Nephron progenitor cell (in vitro differentiated cells): ENCODE measurements at regions not wholly inside any gene's neighbourhood (a gene's known extent, or its start where the extent isn't known, plus 50 kb on each side); places are given as distances from the start of the nearest gene placed in this dataset.

ENCODE experiments used
- DNase-seq: peaks from one replicate; pipeline ENCODE4 v3.0.0; 2021
- H3K27ac Mint-ChIP-seq: 2 replicates; pipeline ENCODE4 v1.8.0; 2021; ENCODE audit warnings: mild to moderate bottlenecking, moderate library complexity, mixed read lengths
- H3K27me3 Mint-ChIP-seq: 2 replicates; pipeline ENCODE4 v1.8.0; 2021; ENCODE audit warnings: mild to moderate bottlenecking, low read depth, mixed read lengths; ENCODE audit not compliant: poor library complexity
- H3K36me3 Mint-ChIP-seq: 2 replicates; pipeline ENCODE4 v1.8.0; 2021; ENCODE audit warnings: low read depth, mixed read lengths
- H3K4me1 Mint-ChIP-seq: 2 replicates; pipeline ENCODE4 v1.8.0; 2021; ENCODE audit warnings: mixed read lengths
- H3K4me3 Mint-ChIP-seq: 2 replicates; pipeline ENCODE4 v1.8.0; 2021; ENCODE audit warnings: mild to moderate bottlenecking, moderate library complexity, mixed read lengths
- H3K9me3 Mint-ChIP-seq: 2 replicates; pipeline ENCODE4 v1.8.0; 2021; ENCODE audit warnings: mild to moderate bottlenecking, moderate library complexity, mixed read lengths
- CTCF ChIP-seq: fragments of 200-600 bp; sonication (generic); IDR thresholded peaks from 2 replicates; pipeline ENCODE4 v1.5.0; 2021; ENCODE audit warnings: antibody characterized with exemption

DNA sequence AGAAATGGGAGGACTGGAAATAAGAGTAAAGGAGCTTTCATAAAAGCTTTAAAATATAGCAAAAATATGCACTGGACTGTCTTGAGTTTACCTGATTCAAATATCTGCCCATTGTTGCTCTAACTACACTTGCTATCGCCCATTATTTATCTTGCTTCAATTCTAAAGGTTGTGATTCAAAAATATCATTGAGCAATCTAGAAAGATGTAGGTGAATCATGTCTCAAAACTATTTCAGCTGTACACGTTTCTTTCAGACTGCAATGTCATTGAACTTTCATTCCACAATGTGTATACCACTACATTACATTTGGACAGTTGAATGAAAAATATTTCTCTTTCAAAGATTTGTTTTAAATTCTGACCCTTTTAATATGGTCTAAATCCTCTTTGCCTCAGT is 545.6 kb downstream of the BMP2 start:
- Mint-ChIP-seq H3K4me1 (no peaks in the 10 kb centered on the region), H3K4me3 (no peak overlapping the region), H3K9me3 (no peaks in the 10 kb centered on the region), H3K27ac (no peak overlapping the region), H3K36me3 (no peaks in the 10 kb centered on the region), H3K27me3 (peaks cover 4% of the 10 kb centered on the region)
- TF ChIP-seq CTCF, result no peak
- DNase-seq, result no peak

DNA sequence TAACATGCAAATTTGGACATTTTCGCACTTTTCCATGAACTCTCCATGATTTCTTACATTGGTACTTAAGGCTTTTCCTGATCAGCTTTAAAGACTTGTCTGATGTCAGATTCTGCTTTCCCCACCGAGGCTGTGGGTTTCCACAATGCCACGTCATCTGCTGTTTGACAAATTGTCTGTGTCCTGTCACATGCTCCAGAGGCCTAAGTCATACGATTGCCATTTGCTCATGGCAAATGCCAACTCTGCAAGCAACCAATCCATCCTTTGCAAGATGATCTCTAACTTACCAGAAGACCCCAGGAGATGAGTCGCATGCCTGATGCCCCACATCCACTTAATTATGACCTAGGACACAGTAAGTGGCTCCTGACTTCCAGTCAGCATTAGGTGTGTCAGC is 556.5 kb downstream of the BMP2 start:
- peaks cover 23% of the 10 kb centered on the region for H3K9me3 Mint-ChIP-seq
- no peak overlapping the region for H3K4me3 Mint-ChIP-seq
- no peaks in the 10 kb centered on the region for H3K4me1 Mint-ChIP-seq
- DNase-seq, result no peak
- peaks cover 4% of the 10 kb centered on the region for H3K27me3 Mint-ChIP-seq
- no peak for TF ChIP-seq CTCF
- no peak overlapping the region for H3K27ac Mint-ChIP-seq
- no peaks in the 10 kb centered on the region for H3K36me3 Mint-ChIP-seq

- no peak for DNase-seq
- no peak overlapping the region for H3K27ac Mint-ChIP-seq
- H3K9me3 Mint-ChIP-seq, result peaks cover 12% of the 10 kb centered on the region
- H3K36me3 Mint-ChIP-seq, result no peaks in the 10 kb centered on the region
- H3K27me3 Mint-ChIP-seq, result no peaks in the 10 kb centered on the region
- no peak for TF ChIP-seq CTCF
- H3K4me1 Mint-ChIP-seq, result no peaks in the 10 kb centered on the region
- no peak overlapping the region for H3K4me3 Mint-ChIP-seq
Observed at GRCh38 chr20:7327810-7328209, 560.3 kb downstream of the BMP2 start.

GRCh38 chr20:7330850-7331249 is 563.4 kb downstream of the BMP2 start:
- DNase-seq, result no peak
- Mint-ChIP-seq H3K9me3 (peaks cover 10% of the 10 kb centered on the region), H3K4me3 (no peak overlapping the region)

DNA sequence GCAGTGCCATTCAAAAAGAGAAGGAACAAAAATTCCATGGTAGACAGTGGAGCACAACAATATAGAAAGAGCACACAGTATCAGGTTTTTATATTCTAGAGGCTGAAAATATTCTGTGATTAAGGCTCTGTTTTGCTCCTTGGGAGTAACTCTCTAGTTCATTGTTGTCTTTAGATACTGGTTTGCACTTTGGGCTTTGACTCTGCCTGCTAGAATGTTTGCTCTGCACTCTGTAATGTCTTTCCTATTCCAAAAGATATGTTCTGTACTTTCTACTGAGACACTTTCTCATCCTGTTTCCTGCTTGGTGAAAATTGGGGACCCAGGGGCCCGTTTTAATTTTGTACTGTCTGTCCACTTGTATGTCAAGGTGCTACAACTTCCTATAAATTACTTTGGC is 564.7 kb downstream of the BMP2 start:
- H3K4me3 Mint-ChIP-seq, result no peak overlapping the region
- DNase-seq, result no peak
- no peaks in the 10 kb centered on the region for H3K36me3 Mint-ChIP-seq
- no peaks in the 10 kb centered on the region for H3K4me1 Mint-ChIP-seq
- no peaks in the 10 kb centered on the region for H3K27me3 Mint-ChIP-seq
- TF ChIP-seq CTCF, result no peak
- no peaks in the 10 kb centered on the region for H3K9me3 Mint-ChIP-seq
- H3K27ac Mint-ChIP-seq, result no peak overlapping the region

More at GRCh38 chr20:7330850-7331249, 563.4 kb downstream of the BMP2 start:
- no peaks in the 10 kb centered on the region for H3K36me3 Mint-ChIP-seq
- H3K4me1 Mint-ChIP-seq, result no peaks in the 10 kb centered on the region
- H3K27me3 Mint-ChIP-seq, result no peaks in the 10 kb centered on the region
- no peak overlapping the region for H3K27ac Mint-ChIP-seq
- no peak for TF ChIP-seq CTCF

GRCh38 chr20:7333841-7334240 is 566.4 kb downstream of the BMP2 start:
- H3K9me3 Mint-ChIP-seq, result no peaks in the 10 kb centered on the region
- H3K36me3 Mint-ChIP-seq, result no peaks in the 10 kb centered on the region
- H3K4me1 Mint-ChIP-seq, result no peaks in the 10 kb centered on the region
- no peak overlapping the region for H3K4me3 Mint-ChIP-seq
- H3K27me3 Mint-ChIP-seq, result no peaks in the 10 kb centered on the region
- H3K27ac Mint-ChIP-seq, result no peak overlapping the region
- no peak for TF ChIP-seq CTCF
- DNase-seq, result no peak
